ENCODE measurements at regions not wholly inside any gene's neighbourhood (a gene's known extent, or its start where the extent isn't known, plus 50 kb on each side); places are given as distances from the start of the nearest gene placed in this dataset.

DNA sequence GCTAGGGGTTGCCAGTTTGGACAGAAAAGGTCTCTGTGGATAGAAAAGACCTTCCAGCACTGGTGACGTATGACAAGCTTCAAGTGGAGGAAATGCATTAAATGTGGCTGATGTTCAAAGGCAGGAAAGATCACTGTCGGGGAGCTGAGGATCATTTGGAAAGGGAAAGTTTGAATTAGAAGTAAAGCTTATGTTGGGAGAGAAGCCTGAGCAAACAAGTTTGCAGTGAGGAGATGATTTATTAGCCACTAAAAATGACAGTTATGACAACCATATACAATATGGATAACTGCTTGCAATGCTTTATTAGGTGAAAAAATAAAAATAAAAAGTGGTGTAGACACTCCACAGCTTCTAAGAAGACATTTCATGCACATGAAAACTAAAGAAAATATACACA lies 135.3 kb upstream of the HS3ST1 start:
- ChIA-PET POLR2A (no interaction called here), CTCF (no interaction called here)

DNA sequence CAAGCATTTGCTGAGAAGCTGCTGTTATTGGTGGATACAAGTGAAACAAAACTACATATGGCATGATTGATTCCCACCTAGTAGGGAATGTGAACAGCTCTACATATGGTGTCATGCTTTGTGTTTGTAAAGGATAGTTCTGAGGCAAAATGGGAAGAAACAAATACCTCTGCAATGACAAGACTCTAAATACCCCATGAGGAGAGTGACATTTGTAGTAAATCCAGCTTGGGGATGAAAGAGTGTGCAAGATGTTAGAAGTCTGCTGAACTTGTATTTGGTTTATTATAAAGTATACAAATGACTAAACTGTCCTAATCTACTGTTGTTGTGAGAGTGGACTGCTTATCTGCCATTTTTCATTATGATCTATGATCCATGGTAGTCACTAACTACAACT lies 120.8 kb upstream of the HS3ST1 start:
- POLR2A ChIA-PET: no interaction called here
- CTCF ChIA-PET: no interaction called here

DNA sequence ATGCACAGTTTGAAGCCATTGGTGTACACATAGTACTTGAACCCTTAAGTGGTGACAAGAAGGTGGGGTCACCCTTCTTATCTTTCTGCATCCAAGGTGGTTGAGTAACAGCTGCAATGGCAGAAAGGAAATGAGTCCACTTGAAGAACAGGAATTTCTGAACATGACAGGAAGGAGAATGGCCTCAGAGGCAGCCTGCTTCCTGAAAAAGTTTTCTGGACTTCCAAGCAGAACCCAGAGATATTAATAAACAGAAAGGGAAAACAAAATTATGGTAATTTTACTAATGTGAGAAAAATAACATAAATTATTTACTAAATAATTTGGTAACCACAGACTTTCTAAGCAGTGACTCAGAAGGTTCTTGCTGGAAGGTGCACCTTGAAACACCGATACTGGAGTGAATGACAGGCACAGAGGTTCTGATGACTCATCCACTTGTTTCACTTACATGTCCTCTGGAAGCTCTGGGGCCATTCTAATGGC lies 119.9 kb upstream of the HS3ST1 start:
- CTCF ChIA-PET: no interaction called here
- POLR2A ChIA-PET: no interaction called here

DNA sequence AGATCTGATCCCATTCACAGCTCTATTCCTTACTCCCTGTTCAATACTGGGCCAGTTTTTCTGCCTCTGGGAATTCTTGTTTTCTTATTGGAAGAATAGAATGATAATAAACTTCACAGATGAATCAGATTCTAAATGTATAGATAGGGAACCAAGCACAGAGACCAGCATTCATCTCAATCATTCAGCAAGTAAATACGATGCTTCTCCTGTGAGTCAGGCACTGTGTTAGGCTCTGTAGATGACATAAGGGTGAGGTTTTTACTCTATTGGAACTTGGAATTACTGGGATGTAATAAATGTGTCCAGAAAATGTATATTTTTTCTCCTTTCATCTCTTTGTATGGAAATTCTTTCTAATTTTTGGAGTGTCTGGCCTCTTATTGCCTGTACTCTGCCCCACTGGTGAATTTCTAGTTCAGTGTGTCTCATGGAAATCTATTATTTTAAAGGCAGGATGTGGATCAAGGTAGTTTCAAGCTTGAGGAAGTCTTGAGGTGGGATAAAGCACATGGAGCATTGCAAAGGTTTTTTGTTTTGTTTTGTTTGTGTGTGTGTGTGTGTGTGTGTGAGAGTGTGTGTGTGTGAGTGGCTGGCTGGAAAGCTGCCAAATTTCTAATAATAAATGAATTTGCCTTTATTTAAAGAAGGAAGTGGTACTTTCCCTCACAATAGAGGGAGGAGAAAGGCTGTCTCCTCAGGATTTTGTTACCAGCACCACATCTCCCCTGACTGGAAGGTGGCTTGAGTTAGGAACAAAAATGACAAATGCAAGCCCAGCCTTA lies 117.9 kb upstream of the HS3ST1 start:
- POLR2A ChIA-PET: no interaction called here
- CTCF ChIA-PET: no interaction called here

DNA sequence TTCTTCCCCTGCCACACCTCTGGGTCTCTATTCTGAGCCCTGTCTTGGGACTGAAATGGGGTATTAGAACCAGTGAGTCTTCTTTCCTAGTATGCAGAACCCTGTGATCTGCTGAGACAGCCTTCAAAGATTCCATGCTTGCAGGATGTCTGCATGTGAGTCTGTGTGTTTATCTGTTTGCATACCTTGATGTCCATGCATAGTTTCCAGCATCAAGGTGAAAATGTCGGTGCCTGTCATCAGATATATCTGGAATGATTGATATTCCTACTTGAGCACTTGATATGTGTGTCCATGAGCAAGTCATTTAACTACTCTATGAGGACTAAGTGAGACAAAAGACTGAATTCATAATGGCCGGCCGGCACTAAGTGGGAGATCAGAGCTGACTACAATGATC lies 117.0 kb upstream of the HS3ST1 start:
- ChIA-PET CTCF (no interaction called here), POLR2A (no interaction called here)

DNA sequence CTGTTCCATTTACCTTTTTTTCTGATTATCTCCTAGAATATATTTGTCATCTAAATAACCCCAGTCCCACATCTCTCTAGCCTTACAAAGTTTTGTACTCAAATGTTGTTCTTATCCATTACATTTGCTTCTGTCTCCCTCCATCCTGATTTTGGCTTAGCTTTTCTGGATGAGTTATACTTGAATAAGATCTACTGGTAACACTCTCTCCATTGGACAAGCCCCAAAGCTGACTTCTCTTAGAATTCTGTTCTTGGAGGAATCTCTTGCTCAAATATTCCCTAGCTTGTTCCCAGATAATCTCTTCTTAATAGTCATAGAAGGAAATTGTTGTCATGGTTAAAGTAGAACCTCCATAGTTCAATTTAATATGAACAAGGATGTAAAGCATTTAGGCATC lies 115.5 kb upstream of the HS3ST1 start:
- CTCF ChIA-PET: no interaction called here
- POLR2A ChIA-PET: no interaction called here

DNA sequence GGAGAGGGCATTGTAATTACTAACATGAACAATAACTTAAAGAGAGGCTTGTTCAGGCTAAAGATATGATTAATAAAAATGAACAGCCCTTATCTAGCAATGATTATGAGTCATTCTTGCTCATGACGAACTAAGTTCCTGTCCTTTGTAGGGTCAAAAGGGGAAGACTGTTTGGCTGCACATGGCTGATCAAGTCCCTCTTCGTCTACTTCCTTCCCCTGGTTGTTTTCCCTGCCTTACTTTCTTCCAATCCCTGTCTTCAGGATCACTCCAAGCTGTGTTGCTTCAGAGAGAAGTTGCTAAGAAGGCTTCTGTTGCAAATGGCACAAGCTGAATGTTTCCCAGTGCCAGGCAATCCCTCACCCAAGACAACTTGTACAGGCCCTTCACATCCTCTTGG lies 115.0 kb upstream of the HS3ST1 start:
- POLR2A ChIA-PET: no interaction called here
- CTCF ChIA-PET: no interaction called here

DNA sequence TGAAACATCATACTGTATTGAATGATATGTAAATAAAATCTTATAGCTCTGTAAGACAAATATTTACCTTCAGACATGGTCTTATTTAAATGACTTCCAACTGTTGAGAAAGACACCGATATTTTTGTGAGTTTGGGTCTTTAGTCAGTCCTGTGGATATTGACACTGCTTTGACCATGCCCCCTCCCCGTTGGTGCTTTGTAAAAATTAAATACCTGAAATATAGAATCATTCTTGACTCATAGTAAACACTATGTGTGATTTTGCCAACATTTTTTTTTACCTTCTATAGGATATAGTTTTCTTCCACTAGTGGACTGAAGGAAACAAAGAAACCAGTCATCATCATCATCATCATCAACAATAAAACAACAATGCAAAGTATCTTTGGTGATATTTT lies 114.3 kb upstream of the HS3ST1 start:
- ChIA-PET POLR2A (no interaction called here), CTCF (no interaction called here)

DNA sequence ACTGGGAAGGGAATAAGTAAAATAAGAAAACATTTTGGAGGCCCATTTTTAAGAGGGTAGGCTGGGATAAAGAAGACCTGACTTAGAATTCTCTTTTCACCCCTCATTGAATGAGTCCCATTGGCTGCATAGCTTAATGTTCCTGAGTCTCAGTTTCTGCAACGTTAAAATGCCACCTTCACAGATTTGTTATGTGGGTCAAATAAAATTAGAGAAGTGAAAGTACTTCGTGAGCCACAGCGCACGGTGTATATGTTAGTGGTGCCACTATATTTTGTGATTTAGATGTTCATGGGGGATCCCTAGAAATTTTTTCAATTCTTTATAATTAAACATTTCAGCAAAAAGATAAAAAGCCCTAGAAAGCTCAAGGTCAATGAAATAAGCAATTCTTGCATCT lies 109.2 kb upstream of the HS3ST1 start:
- CTCF ChIA-PET: no interaction called here

DNA sequence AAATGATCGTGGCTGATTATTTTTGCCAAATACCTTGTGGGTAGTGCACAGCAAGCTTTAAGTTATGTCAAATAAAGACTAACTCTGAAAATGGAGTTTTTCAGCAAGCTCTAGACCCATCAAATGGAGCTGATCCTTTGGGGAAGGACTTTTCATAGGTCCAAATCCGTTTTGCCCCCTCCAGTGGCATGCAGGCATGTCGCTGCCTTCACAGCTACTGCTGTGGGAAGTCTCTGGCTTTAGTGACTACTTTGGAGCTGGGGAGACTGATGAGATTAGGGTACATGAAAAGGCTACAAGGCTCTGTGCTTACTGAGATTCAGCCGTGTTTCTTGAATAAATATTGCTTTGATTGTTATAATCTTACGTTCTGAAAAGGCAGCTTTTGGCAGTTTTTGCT lies 106.6 kb upstream of the HS3ST1 start:
- CTCF ChIA-PET: no interaction called here
- POLR2A ChIA-PET: no interaction called here

More for the DNA sequence above, 109.2 kb upstream of the HS3ST1 start:
- POLR2A ChIA-PET: no interaction called here

DNA sequence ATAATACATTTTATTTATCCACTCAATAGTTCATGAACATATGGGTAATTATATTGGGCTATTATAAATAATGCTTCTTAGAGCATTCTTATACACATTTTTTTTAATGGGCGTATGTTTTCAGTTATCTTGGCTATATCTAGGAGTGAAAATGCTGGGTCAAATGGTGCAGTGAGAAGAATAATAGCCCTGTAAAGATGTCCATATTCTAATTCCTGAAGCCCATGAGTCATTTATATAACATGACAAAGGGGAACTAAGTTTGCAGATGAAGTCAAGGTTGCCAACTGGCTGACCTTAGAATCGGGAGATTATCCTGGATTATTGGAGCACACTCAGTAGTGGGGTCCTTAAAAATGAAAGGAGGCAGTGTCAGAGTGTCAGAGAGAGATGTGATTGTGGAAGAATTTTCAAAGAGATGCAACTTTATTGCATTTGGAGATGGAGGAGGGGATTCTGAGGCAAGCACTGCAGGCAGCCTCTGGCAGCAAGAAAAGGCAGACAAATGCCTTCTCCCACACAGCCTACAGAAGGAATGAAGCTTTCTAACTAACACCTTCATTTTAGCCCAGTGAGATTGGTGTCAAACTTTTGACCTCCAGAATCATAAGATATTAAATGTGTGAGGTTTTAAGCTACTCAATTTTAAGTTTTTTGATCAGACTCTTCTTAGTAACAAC lies 106.1 kb upstream of the HS3ST1 start:
- ChIA-PET POLR2A (no interaction called here), CTCF (no interaction called here)

DNA sequence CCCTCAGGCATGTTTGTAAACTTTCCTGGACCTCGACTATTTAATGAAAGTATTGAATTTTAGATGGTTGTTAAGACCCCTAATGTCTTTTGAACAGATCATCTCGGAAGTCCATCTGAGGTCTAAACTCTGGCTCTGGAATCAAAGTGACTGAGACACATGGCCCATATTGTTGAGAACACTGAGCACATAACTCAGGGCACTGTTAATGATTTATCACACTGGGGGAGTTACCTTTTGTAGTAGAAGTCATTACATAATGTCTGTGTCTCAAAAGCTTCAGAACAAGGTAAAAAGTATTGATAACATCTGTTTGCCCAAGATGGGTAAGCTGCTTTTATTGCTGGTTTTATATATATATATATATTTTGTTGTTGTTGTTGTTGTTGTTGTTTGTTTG lies 103.4 kb upstream of the HS3ST1 start:
- ChIA-PET CTCF (no interaction called here), POLR2A (no interaction called here)

DNA sequence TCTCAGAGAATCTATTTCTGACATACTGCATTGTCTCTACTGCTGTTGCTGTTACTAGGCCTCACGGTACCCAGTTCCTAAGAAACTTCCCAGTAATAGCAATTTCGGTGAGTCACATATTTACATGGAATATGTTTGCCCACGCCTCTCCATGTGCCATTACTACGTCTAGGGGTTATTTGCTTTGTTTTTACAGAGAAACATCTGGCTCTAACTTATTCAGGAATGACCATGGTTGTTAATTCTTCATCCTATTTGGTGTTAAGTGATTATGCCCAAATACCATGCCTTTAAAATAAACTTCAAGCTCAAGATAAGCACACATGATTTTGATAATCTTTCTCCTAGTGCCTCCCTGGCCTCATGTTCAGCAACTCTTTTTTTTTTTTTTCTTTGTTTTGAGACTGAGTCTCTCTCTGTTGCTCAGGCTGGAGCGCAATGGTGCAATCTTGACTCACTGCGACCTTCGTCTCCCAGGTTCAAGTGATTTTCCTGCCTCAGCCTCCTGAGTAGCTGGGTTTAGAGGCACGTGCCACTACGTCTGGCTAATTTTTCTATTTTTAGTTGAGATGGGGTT lies 101.0 kb upstream of the HS3ST1 start:
- ChIA-PET CTCF (no interaction called here), POLR2A (no interaction called here)

DNA sequence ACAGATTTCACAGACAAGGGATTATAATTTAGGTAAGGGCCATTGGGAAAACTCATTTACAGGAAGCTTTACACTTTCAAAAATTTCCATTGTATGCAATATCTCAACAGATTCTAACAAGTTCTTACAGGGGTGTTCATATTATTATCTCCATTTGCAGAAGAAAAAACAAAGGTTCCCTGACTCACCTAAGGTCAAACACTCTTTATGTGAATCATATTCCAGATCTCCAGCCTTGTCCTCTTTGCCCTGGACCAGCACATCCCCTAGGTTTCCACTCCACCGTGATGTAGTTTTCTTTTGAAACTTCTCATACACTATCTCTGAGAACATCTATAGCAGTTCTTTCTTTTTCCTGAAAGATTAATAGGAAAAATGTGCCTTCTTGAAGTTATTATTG lies 96.4 kb upstream of the HS3ST1 start:
- CTCF ChIA-PET: no interaction called here
- POLR2A ChIA-PET: no interaction called here

DNA sequence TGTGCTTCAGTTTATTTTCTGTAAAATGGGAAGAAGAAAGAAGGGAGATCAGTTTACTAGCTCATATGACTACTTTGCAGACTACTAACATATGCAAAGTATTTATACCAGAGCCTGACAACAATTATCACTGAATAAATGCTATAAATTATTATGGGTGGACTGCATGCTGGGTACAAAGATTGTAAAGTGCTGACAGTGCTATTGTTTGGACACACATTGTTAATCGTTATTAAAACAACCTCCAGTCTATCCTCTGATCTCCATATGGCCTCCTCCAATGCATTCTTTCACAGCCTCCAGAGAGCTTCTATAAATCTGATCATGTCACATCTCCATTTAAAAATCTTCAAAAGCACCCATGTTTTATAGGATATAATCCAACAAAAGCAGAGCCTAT lies 90.1 kb upstream of the HS3ST1 start:
- POLR2A ChIA-PET: no interaction called here
- CTCF ChIA-PET: no interaction called here

DNA sequence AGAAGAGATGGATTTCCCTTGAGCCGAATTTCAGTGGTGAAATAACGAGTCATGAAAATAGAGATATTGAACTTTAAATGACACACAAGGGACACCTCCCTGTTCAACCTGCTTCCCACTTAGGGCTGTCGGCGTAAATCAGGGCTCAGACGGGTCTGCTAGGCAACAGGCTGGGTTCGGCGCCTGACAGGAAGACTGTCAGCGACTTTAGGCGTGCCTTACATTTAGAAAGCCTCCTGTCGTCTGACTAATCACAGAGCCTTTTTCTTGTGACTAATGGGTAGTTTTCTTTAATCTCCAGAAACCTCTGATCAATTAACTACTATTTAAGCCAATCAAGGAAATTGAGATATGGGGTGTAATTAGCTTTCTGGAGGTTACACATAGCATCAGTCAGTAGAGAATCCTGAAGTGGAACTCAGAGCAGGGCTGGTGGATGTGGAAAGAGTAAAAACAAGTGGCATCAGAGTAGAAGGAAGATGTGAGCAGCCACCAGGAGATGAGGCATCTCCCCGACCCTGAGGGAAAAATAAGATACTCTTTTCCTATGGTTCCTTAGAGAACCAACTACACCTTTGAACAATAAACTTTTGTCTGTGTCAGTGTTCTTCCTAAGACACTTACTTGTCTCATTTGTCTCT lies 86.2 kb upstream of the HS3ST1 start:
- POLR2A ChIA-PET: no interaction called here
- CTCF ChIA-PET: no interaction called here

DNA sequence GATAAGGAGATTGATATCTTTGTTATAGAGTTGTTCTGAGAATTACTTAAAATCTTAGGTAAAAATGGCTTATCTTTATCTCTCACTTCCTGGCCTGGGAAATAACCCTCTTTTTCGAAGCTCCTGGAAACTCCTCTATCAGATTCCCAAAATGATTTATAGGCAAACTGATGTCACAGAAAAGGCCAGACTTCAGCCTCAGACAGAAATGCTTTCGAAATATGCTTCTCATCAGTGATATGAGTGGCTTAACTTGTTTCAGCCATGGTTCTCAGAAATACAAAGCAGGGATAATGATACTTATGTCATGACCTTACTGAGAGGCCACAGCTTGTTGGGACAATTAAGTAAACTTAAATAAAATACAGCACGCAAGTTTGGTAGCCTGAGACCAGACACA lies 85.3 kb upstream of the HS3ST1 start:
- ChIA-PET POLR2A (no interaction called here), CTCF (no interaction called here)

DNA sequence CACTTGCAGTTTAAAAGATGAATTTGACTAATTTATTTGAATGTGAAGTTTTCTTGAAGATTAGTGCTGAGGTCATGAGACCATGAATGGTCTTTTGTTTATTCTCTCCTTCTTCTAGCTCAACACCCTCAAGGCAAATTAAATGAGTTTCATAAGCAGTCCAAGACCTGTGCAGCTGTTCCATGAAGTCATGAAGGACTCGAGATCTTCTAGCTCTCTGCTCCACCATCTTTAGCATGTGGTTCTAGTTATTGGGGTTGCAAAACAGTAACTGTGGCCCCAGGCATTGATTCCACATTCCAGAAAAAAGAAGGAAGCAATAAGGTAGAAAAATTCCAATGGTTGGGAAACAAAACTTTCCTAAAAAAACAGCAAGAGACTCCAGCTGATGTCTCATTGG lies 84.2 kb upstream of the HS3ST1 start:
- POLR2A ChIA-PET: no interaction called here
- CTCF ChIA-PET: no interaction called here

DNA sequence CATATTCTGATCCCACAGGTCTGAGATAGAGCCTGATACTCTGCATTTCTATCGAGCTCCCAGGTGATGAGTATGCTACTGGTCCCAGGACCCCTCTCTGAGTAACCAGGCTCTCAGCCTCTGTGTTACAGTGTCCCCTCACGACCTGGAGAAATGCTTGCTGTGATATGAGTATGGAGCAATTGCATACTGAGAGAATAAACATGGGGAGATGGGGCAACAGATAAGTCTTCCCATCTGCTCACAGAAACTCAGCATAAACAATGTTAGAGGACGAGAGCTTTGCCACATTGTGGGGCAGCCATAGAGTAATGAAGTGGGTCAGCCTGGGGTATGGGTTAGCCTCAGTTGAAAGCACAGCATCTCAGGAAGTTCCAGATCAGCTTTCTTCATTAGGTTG lies 82.6 kb upstream of the HS3ST1 start:
- CTCF ChIA-PET: no interaction called here
- POLR2A ChIA-PET: no interaction called here

DNA sequence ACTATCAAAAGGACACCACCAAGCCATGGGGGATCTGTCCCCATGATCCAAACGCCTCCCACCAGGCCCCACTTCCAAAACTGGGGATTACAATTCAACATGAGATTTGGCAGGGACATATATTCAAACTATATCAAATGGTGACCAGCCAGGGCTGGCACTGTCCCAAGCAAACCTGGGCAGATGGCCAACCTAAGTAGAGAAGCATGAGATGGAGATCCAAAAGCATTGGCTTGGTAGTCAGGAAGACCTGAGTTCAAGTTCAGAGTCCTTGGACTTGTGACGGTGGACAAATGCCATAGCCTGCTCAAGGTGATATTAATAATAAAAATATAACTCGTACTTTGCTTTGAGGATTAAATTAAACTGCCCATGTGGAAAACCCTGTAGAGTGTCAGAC lies 79.2 kb upstream of the HS3ST1 start:
- POLR2A ChIA-PET: no interaction called here
- CTCF ChIA-PET: no interaction called here

DNA sequence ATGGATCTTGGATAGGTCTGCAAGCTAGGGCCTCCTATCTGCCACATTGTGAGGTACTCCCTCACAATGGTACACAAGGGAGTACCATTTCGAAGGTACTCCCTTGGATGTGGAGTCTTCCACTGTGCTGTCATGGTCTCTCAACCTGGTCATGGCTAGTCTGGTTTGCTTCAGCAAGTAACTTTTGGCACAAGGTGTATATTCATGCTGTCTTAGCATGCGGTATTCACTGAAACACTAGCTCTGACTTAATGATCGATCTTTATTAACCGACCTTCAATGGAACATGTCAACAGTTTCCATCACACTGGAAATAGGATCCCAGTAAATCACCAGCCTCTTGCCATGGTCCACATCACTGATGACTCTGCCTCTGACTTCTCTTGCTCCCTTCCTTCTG lies 77.5 kb upstream of the HS3ST1 start:
- CTCF ChIA-PET: no interaction called here
- POLR2A ChIA-PET: no interaction called here

Measured in activated CD8-positive, alpha-beta memory T cell treated with anti-CD3 and anti-CD28 coated beads for 36 hours (primary cell).